Breast epithelium (tissue), 3 donors: ENCODE measurements at regions not wholly inside any gene's neighbourhood (a gene's known extent, or its start where the extent isn't known, plus 50 kb on each side); places are given as distances from the start of the nearest gene placed in this dataset.

ENCODE experiments used
- CTCF ChIP-seq, 3 donors: fragments of 450-650 bp; IDR thresholded peaks; one replicate each; pipeline ENCODE4 v1.5.1; 2016 to 2017; ENCODE audit warnings: antibody characterized with exemption in 3 of 3, mild to moderate bottlenecking in 3 of 3, moderate library complexity in 3 of 3
- POLR2A ChIP-seq: fragments of 450-650 bp; IDR thresholded peaks from one replicate; pipeline ENCODE4 v1.6.1; 2016; ENCODE audit warnings: antibody characterized with exemption, mild to moderate bottlenecking, moderate library complexity
- POLR2AphosphoS5 ChIP-seq, 3 donors: sonication (generic); formaldehyde crosslinking; IDR thresholded peaks; one replicate each; pipeline ENCODE4 v1.6.1; 2017; ENCODE audit warnings: antibody characterized with exemption in 3 of 3

- no peak for TF ChIP-seq POLR2A
- no peak for TF ChIP-seq CTCF (IDR thresholded peaks at IDR 0.05)
- TF ChIP-seq POLR2AphosphoS5 (IDR thresholded peaks at IDR 0.05) = no peak
Measured at GRCh38 chr13:97700306-97700848, 253.1 kb upstream of the IPO5 start.
